Uterus (tissue), 3 donors: ENCODE measurements at regions not wholly inside any gene's neighbourhood (a gene's known extent, or its start where the extent isn't known, plus 50 kb on each side); places are given as distances from the start of the nearest gene placed in this dataset.

Experiments used
- DNase-seq, 2 donors: peaks; one replicate each; pipeline ENCODE4 v3.0.0-alpha.2; 2019 to 2020
- H3K27ac ChIP-seq, 2 donors: fragments of 200-600 bp; sonication (generic); 1 replicate in 1 of 2; 2 replicates in 1 of 2; pipeline ENCODE4 v1.5.1; 2016 to 2018
- H3K27me3 ChIP-seq, 2 donors: fragments of 200-600 bp; sonication (generic); one replicate each; pipeline ENCODE4 v1.5.1; 2018 to 2019; ENCODE audit warnings: control low read depth in 1 of 2
- H3K36me3 ChIP-seq, 2 donors: fragments of 200-600 bp; sonication (generic); one replicate each; pipeline ENCODE4 v1.5.1; 2019; ENCODE audit warnings: control low read depth in 1 of 2
- H3K4me1 ChIP-seq, 2 donors: fragments of 200-600 bp; sonication (generic); one replicate each; pipeline ENCODE4 v1.5.1; 2018 to 2019; ENCODE audit warnings: control low read depth in 1 of 2
- H3K4me3 ChIP-seq, 2 donors: fragments of 200-600 bp; sonication (generic); 1 replicate in 1 of 2; 2 replicates in 1 of 2; pipeline ENCODE4 v1.5.1; 2018 to 2019; ENCODE audit warnings: mild to moderate bottlenecking in 1 of 2
- H3K9me3 ChIP-seq, 2 donors: fragments of 200-600 bp; sonication (generic); one replicate each; pipeline ENCODE4 v1.5.1; 2019; ENCODE audit warnings: control low read depth in 1 of 2
- CTCF ChIP-seq, 4 experiments: fragments of 200-600 bp in 2 of 4; fragments of 450-650 bp in 2 of 4; sonication (generic) in 2 of 4; IDR thresholded peaks; one replicate each; pipeline ENCODE4 v1.5.1; 2016 to 2019; ENCODE audit warnings: antibody characterized with exemption in 4 of 4, mild to moderate bottlenecking in 2 of 4, moderate library complexity in 1 of 4
- POLR2A ChIP-seq, 2 donors: fragments of 450-650 bp; IDR thresholded peaks; one replicate each; pipeline ENCODE4 v1.6.1; 2016; ENCODE audit warnings: antibody characterized with exemption in 2 of 2, mild to moderate bottlenecking in 1 of 2, moderate library complexity in 1 of 2
- intact Hi-C: fragments of 100-400 bp; cut with DNase I; formaldehyde crosslinking; loops from one replicate; pipeline ENCODE4 v1.15.1; 2023; ENCODE audit warnings: low total_unique reads
- donor health status: DM: yes; HTN: yes; CAD: no.

GRCh38 chr12:46436747-46437146, 64.2 kb upstream of the SLC38A2 start:
- no peaks in the 10 kb centered on the region for H3K4me1 ChIP-seq
- H3K27me3 ChIP-seq, result no peaks in the 10 kb centered on the region
- intact Hi-C loops, result no loop called here
- peak overlapping the region; percentile 38 to 49 for H3K27ac ChIP-seq
- no peak for DNase-seq
- no peaks in the 10 kb centered on the region for H3K36me3 ChIP-seq
- H3K4me3 ChIP-seq, result no peak overlapping the region
- no peak for TF ChIP-seq POLR2A (IDR thresholded peaks at IDR 0.05)
- no peak for TF ChIP-seq CTCF (IDR thresholded peaks at IDR 0.05)
- no peaks in the 10 kb centered on the region for H3K9me3 ChIP-seq

- H3K27me3 ChIP-seq, result no peaks in the 10 kb centered on the region
- TF ChIP-seq POLR2A (IDR thresholded peaks at IDR 0.05) (no peak), CTCF (IDR thresholded peaks at IDR 0.05) (no peak)
- intact Hi-C loops, result no loop called here
- no peak overlapping the region for H3K27ac ChIP-seq
- no peaks in the 10 kb centered on the region for H3K36me3 ChIP-seq
- H3K4me3 ChIP-seq, result no peak overlapping the region
- H3K9me3 ChIP-seq, result no peaks in the 10 kb centered on the region
- H3K4me1 ChIP-seq, result peaks cover 0 to 3% of the 10 kb centered on the region in 2 donors
- DNase-seq, result no peak
Measured at GRCh38 chr12:46435625-46436024, 63.1 kb upstream of the SLC38A2 start.

DNA sequence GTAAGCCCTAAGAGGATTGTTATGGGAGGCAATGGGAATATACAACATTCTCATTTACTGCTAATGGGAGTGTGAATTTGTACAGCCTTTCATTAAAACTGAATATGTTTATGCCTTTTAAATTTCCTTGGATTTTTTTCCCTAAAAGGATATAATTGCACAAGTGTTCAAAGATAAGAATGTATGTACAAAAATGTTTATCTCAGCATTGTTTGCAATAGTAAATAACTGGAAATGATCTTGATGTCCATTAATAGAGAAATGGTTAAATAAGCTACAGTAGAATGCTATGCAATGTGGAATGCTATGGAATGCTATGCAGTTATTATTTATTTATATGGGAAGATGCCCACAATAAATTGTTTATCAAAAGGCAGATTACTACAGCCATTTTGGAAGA, 62.5 kb upstream of the SLC38A2 start:
- Histone ChIP-seq H3K36me3 (no peaks in the 10 kb centered on the region), H3K27me3 (no peaks in the 10 kb centered on the region), H3K9me3 (no peaks in the 10 kb centered on the region), H3K27ac (no peak overlapping the region), H3K4me3 (no peak overlapping the region), H3K4me1 (peaks cover 0 to 4% of the 10 kb centered on the region in 2 donors)
- intact Hi-C loops, result no loop called here
- no peak for DNase-seq
- TF ChIP-seq CTCF (IDR thresholded peaks at IDR 0.05), result no peak
- TF ChIP-seq POLR2A (IDR thresholded peaks at IDR 0.05), result no peak

DNA sequence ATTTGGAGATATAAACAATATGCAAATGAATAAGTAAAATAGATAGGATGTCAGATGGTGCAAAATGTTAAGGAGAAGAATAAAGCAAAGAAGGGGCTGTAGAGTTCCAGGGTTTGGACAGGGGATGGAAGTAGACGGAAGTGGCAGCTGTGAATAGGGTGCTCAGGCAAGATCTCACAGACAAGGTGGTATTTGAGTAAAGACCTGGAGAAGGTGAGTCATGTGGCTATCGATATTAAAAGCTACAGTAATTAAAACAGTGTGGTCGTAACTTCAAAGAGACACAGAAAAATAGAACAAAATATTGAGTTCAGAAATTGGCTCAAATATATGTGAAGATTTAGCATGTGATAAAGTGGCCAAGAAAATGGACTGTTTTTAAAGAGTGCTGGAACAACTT, 61.3 kb upstream of the SLC38A2 start:
- peaks cover 0 to 4% of the 10 kb centered on the region in 2 donors for H3K4me1 ChIP-seq
- DNase-seq, result no peak
- no peak overlapping the region for H3K4me3 ChIP-seq
- TF ChIP-seq POLR2A (IDR thresholded peaks at IDR 0.05), result no peak
- no peak for TF ChIP-seq CTCF (IDR thresholded peaks at IDR 0.05)
- no peaks in the 10 kb centered on the region for H3K9me3 ChIP-seq
- intact Hi-C loops, result no loop called here
- no peaks in the 10 kb centered on the region for H3K27me3 ChIP-seq
- H3K36me3 ChIP-seq, result no peaks in the 10 kb centered on the region
- no peak overlapping the region for H3K27ac ChIP-seq

- intact Hi-C loops, result no loop called here
- no peak for TF ChIP-seq CTCF (IDR thresholded peaks at IDR 0.05)
- no peak overlapping the region for H3K4me3 ChIP-seq
Measured at GRCh38 chr12:46432325-46432724, 59.8 kb upstream of the SLC38A2 start.

More at GRCh38 chr12:46432325-46432724, 59.8 kb upstream of the SLC38A2 start:
- Histone ChIP-seq H3K4me1 (peaks cover 0 to 4% of the 10 kb centered on the region in 2 donors), H3K36me3 (no peaks in the 10 kb centered on the region), H3K9me3 (no peaks in the 10 kb centered on the region), H3K27me3 (no peaks in the 10 kb centered on the region), H3K27ac (peak overlapping the region; percentile 57 to 76)
- DNase-seq, result no peak
